ENCODE measurements at regions not wholly inside any gene's neighbourhood (a gene's known extent, or its start where the extent isn't known, plus 50 kb on each side); places are given as distances from the start of the nearest gene placed in this dataset.

GRCh38 chr1:30148676-30149075, 574.7 kb downstream of the MATN1 start:
- ATAC-seq = no peak
- no peaks in the 10 kb centered on the region for H3K36me3 ChIP-seq
- H3K27ac ChIP-seq = no peak overlapping the region
- TF ChIP-seq, protein P1, sequence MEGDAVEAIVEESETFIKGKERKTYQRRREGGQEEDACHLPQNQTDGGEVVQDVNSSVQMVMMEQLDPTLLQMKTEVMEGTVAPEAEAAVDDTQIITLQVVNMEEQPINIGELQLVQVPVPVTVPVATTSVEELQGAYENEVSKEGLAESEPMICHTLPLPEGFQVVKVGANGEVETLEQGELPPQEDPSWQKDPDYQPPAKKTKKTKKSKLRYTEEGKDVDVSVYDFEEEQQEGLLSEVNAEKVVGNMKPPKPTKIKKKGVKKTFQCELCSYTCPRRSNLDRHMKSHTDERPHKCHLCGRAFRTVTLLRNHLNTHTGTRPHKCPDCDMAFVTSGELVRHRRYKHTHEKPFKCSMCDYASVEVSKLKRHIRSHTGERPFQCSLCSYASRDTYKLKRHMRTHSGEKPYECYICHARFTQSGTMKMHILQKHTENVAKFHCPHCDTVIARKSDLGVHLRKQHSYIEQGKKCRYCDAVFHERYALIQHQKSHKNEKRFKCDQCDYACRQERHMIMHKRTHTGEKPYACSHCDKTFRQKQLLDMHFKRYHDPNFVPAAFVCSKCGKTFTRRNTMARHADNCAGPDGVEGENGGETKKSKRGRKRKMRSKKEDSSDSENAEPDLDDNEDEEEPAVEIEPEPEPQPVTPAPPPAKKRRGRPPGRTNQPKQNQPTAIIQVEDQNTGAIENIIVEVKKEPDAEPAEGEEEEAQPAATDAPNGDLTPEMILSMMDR (IDR thresholded peaks at IDR 0.05) = no peak
- no peak for DNase-seq
- H3K4me3 ChIP-seq = no peak overlapping the region
- intact Hi-C loops (cut with DNase I) = no loop called here
- H3K9me3 ChIP-seq = peaks cover 0 to 12% (median 0%) of the 10 kb centered on the region in 11 donors
- H3K27me3 ChIP-seq = peaks cover 0 to 36% (median 13%) of the 10 kb centered on the region in 7 donors
- H3K4me1 ChIP-seq = no peaks in the 10 kb centered on the region
- WGBS, 2 donors = 58 to 70% methylated on average over 2 of the region's 2 CpGs

DNA sequence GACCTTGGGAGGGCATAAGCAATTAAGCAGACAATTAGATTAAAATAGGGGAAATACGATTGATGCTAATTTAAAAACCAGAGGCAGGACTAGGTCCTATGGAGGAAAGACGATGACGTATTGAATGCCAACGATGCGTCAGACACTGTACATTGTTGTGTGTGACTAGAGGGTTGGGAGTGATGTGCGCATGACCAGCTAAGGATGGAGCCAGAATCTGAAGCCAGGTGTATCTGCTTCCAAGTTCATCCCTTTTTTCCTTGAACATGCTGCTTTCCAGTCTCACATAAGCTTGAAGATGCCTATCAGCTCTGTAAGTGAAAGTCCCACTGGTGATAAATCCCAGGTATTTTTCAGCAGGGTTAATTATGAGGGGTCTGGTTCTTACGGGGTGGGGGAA, 576.2 kb downstream of the MATN1 start:
- no peaks in the 10 kb centered on the region for H3K4me1 ChIP-seq
- WGBS, 2 donors = 75 to 79% methylated on average over 7 of the region's 7 CpGs
- DNase-seq (no peak), ATAC-seq (no peak)
- H3K4me3 ChIP-seq = no peak overlapping the region
- H3K36me3 ChIP-seq = no peaks in the 10 kb centered on the region
- intact Hi-C loops (cut with DNase I) = no loop called here
- no peak overlapping the region for H3K27ac ChIP-seq
- peaks cover 0 to 46% (median 17%) of the 10 kb centered on the region in 7 donors for H3K27me3 ChIP-seq
- TF ChIP-seq, protein P1 (IDR thresholded peaks at IDR 0.05) = no peak
- peaks cover 0 to 12% (median 0%) of the 10 kb centered on the region in 11 donors for H3K9me3 ChIP-seq

GRCh38 chr1:30146448-30146847, 576.9 kb downstream of the MATN1 start:
- Histone ChIP-seq H3K27ac (no peak overlapping the region), H3K9me3 (peaks cover 0 to 8% (median 0%) of the 10 kb centered on the region in 11 donors), H3K4me3 (no peak overlapping the region), H3K36me3 (no peaks in the 10 kb centered on the region), H3K4me1 (no peaks in the 10 kb centered on the region), H3K27me3 (peaks cover 0 to 46% (median 17%) of the 10 kb centered on the region in 7 donors)
- TF ChIP-seq, protein P1 (IDR thresholded peaks at IDR 0.05) = no peak
- intact Hi-C loops (cut with DNase I) = no loop called here
- DNase-seq (no peak), ATAC-seq (no peak)
- 38 to 39% methylated on average over 8 of the region's 8 CpGs for WGBS, 2 donors

DNA sequence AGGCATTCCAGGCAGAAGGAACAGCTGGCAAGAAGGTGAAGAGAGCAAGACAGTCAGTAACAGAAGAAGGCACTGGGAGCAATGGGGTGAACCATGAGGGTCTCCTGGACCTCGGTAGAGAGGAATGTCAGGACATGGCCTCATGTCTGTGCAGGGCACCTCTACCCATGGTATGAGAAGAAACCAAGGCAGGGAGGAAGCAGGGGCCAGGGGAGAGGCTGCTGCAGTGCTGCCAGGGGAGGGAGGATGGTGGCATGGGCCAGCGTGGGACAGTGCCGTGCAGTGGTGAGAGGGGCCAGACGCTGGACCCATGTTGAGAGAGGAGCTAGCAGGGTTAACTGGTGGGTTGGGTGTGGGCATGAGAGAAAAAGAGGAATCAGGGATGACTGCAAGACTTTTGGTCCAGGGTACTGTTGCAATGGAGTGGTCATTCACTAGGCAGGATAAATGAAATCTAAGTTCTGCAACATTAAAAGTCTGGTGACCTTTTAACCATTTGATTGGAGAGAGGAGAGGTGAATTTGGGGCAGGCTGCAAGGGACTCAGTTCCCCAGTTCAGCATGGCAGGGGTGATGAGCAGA, 577.6 kb downstream of the MATN1 start:
- TF ChIP-seq, protein P1 (IDR thresholded peaks at IDR 0.05) = no peak
- intact Hi-C loops (cut with DNase I) = no loop called here
- DNase-seq (no peak), ATAC-seq (no peak)
- 65 to 83% methylated on average over 4 of the region's 4 CpGs for WGBS, 2 donors
- H3K9me3 ChIP-seq = peaks cover 0 to 2% (median 0%) of the 10 kb centered on the region in 11 donors
- peaks cover 0 to 46% (median 17%) of the 10 kb centered on the region in 7 donors for H3K27me3 ChIP-seq
- no peaks in the 10 kb centered on the region for H3K4me1 ChIP-seq
- no peak overlapping the region for H3K27ac ChIP-seq
- H3K4me3 ChIP-seq = no peak overlapping the region
- H3K36me3 ChIP-seq = no peaks in the 10 kb centered on the region

All from heart right ventricle (tissue), 16 donors.